HG03565 (cell line): ENCODE measurements at regions not wholly inside any gene's neighbourhood (a gene's known extent, or its start where the extent isn't known, plus 50 kb on each side); places are given as distances from the start of the nearest gene placed in this dataset.
"Not testable (repeated sequence)": the region's sequence is repeated elsewhere in the genome, so short reads cannot be mapped to it uniquely, and the experiment has no call there.

Source experiments
- ATAC-seq: cut with Tn5 transposase; IDR thresholded peaks from one replicate; pipeline ENCODE4 v1.9.1; 2021; ENCODE audit warnings: mild to moderate bottlenecking, moderate library complexity; ENCODE audit not compliant: unreplicated experiment

DNA sequence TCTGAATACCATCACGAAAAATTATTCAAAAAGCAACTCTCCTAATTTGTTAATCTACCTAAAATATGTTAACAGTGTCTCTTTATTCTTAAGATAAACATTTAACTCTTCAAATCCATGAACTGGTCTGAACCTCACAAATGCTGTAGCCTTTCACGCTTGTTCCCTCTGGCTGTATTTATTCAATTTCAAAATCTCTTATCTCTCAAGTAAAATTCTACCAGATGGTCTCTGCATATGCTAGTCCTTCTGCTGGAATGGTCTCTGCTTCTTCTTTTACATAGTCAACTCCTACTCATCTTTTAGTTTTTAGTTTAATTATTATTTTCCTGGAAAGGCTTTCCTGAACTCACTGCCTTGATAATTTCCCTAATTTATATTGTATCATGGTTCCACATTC lies 232.9 kb upstream of the PCDH20 start:
- no peak for ATAC-seq

DNA sequence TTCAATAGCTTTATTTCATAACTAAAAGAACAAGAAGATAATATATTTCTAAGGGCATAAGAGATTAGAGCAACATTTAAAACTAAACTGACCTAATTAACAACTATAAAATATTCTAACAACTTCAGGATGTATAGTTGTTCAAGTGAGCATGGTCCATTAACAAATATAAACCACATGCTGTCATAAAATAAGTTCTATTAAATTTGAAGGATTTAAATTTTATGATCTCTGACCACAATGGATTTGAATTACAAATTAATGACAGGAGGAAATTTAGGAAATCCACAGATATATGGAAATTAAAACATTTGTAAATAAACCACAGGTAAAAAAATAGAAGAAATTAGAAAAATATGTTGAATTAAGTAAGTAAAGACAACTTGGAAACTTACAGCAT lies 196.5 kb upstream of the PCDH20 start:
- no peak for ATAC-seq

- ATAC-seq = no peak
Observed at GRCh38 chr13:61608138-61608537, 192.5 kb upstream of the PCDH20 start.

DNA sequence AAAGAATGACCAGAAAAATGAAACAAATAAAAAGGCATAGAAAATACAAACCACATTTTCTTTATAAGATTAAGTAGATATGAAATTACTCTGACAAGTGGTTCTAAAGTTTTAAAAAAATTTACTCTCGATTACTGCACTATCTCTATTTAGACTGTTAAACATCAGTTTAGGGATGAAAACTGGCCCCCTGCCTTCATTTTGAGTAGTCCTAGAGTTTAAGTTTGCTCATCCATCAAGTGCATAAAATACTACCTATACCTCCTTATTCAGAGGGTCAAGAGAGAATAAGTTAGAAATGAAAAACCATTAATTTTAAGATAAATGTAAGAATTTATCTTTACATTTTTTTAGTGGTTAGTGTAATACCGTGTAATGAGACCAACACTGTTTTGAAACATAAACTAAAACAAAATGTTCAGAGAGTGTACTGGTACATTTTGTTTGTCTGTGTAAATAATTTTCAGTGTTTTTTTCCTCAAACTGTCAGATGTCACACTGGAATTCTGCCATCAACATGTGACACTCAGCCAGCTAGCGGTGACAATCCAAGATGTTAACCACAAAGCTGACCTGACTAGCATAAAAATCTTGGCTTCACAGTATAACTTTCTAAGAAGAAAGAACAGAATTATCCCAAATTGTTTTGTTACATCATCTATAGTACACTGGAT lies 184.8 kb upstream of the PCDH20 start:
- no peak for ATAC-seq

DNA sequence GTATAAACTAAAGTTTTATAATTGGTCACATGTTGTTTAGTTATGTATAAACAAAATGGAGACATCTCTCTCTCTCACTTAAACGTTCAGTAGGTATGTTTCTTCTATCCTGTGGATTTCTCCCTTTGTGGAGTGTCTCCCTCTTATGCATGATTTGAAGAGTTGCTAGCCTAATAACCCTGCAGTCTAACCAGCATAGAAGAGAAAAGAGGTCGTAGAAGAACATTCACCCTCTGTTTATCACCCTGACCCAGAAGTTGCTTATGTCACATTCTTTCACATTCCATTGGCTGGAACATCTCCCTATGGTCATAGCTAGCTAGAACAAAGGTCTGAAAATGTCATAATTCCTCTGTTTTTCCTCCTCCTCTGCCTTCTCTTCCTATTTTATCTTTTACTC lies 176.8 kb upstream of the PCDH20 start:
- no peak for ATAC-seq

- ATAC-seq = no peak
Observed at GRCh38 chr13:61575973-61576372, 160.3 kb upstream of the PCDH20 start.

GRCh38 chr13:61563645-61564044 lies 148.0 kb upstream of the PCDH20 start:
- no peak for ATAC-seq

- ATAC-seq = no peak
Observed at GRCh38 chr13:61546911-61547310, 131.3 kb upstream of the PCDH20 start.

DNA sequence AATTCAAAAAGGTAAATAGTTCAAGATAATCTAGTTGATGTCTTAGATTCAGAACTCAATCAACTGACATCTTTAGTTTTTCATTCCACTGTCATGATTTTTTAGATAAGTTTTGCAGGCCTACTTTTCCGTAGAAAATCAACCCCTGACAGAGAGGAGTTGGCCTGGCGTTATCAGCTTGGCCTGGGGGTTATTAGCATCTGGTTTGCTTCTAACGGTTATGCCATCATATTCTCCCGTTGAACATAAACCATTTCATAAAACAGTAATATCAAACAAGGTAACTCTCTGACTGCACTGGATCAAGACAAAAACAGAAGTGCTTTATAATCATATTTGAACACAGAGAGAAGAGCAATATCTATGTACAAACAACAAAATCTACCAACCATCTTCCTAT lies 130.8 kb upstream of the PCDH20 start:
- no peak for ATAC-seq

GRCh38 chr13:61536433-61536832 lies 120.8 kb upstream of the PCDH20 start:
- ATAC-seq = no peak

- peak; percentile 46 for ATAC-seq
Observed at GRCh38 chr13:61531383-61532065, 115.9 kb upstream of the PCDH20 start.

GRCh38 chr13:61519214-61519613 lies 103.6 kb upstream of the PCDH20 start:
- ATAC-seq = not testable (repeated sequence)

DNA sequence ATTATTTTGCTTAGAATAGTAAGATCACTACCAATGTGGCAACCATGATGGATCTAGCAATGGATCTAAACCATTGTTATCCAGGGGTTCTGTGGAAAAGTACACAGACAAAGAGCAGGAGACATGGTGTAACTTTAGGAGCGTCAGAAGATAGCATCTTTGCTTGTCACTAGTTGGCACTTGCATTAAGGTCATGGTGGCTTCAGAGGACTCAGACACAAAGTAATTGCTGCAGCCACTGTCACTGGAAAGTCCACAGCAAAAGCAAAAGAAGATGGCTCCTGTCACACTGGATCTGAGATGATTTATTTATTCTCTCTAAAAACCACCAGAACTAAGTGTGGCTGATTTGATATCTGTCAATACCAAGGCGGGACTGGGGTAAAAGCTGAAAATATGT lies 93.3 kb upstream of the PCDH20 start:
- no peak for ATAC-seq

GRCh38 chr13:61500176-61500575 lies 84.5 kb upstream of the PCDH20 start:
- no peak for ATAC-seq

DNA sequence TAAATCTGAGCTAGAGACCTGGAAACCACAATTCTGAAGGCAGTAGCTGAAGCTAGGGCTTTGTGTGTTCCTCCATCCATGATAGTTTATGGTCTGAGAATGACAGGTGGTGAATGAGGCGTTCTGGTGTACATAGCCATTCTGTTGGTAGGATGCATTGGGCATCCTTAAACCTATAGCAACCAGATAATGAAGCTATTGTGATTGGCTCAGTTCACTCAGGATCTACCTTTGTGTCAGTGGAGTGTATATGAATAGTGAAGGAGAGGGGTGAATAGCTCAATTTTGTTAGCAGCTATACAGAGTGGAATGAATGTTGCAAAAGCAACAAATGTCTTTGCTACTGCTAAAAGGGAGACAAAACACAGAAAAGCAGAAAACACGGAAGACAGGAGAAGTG lies 80.0 kb upstream of the PCDH20 start:
- ATAC-seq = no peak

DNA sequence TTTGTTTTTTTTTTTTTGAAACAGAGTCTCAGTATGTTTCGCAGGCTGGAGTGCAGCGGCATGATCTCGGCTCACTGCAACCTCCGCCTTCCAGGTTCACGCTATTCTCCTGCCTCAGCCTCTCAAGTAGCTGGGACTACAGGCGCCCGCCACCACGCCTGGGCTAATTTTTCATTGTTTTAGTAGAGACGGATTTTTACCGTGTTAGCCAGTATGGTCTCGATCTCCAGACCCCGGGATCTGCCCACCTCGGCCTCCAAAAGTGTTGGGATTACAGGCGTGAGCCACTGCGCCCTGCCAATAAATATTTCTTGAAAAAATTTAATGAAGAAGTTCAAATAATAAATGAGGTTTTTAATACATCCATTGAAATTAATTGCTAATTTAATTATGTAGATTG lies 77.9 kb upstream of the PCDH20 start:
- ATAC-seq = not testable (repeated sequence)

- ATAC-seq = no peak
Observed at GRCh38 chr13:61486496-61486895, 70.8 kb upstream of the PCDH20 start.

DNA sequence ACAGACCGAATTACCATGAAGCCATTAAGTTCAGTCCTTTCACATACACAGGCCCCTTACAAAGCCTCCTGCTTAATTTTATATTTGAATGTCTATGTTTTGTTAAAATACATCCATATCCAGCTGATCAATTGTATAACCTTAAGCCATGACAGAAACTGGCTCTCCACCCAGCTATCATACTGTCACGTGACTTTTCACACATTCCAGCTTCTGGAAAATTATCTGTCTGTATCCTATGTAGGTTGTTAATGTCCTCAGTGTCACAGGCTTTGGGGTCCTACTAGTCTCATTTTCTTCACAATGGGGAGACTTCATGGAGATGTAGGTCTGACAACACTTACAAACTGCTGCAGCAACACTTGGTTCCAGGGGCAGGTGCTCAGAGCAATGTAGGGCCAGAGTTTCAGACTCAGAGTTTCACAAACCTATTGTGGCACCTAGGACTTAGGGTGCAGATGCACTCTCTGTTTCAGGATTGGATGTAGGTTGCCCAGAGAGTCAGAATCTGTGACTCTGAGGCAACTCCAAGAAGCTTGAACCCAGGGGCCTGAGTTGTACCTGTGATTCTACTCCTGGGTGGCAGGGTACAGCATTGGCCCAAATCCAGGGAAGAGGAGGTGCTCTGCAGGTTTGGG lies 69.6 kb upstream of the PCDH20 start:
- ATAC-seq = no peak

DNA sequence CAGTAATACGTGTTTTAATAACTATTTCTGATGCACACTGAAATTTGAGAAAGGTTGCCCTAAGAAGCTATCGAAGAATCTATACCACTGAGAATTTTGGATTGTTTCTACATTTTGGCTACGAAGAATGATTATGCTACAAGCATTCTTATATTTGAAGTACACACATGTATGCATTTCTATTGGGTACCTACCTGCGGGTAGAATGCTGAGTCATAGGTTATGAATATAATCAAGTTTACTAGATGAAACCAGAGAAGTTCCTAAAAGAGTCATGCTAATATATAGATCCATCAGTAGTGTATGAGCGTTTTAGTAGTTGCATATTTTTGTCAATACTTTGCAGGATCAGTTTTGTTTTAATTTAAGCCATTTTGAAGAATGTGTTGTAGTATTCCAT lies 62.0 kb upstream of the PCDH20 start:
- no peak for ATAC-seq

DNA sequence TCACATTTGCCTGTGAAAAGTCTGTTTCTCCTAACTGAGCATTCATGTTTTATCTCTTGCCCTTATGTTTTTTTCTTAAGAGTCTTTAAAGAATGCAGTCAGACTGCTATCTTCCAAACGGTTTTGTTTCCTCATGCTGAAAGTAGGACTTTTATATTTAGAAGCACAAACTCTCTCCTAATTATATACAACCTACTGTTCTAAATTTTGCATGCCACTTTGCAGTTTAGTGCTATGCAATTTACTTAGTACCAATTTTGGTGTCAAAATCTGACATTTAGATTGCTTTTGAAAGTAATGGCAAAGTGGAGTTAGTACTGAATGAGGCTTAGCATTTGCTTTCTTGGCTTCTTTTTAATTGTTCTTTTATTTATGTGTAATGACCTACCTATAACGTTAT lies 55.1 kb upstream of the PCDH20 start:
- ATAC-seq = no peak

GRCh38 chr13:61466280-61466679 lies 50.6 kb upstream of the PCDH20 start:
- ATAC-seq = no peak
